ENCODE measurements at regions not wholly inside any gene's neighbourhood (a gene's known extent, or its start where the extent isn't known, plus 50 kb on each side); places are given as distances from the start of the nearest gene placed in this dataset.

- Mint-ChIP-seq H3K27me3 (ENCODE audit: low read depth) (no peaks in the 10 kb centered on the region), H3K4me3 (no peak overlapping the region), H3K27ac (peak overlapping the region in 1 of 3 experiments; percentile 49), H3K36me3 (ENCODE audit: low read depth) (no peaks in the 10 kb centered on the region), H3K4me1 (peaks cover 30% of the 10 kb centered on the region), H3K9me3 (no peaks in the 10 kb centered on the region)
- TF ChIP-seq CTCF (IDR thresholded peaks at IDR 0.05; ENCODE audit: unreplicated experiment in 3 of 3) = no peak
Measured at GRCh38 chr6:139581485-139581865, 207.0 kb upstream of the CITED2 start.

- Mint-ChIP-seq H3K9me3 (no peaks in the 10 kb centered on the region), H3K27ac (peak overlapping the region; percentile 49 to 78 (median 76)), H3K27me3 (ENCODE audit: low read depth) (no peaks in the 10 kb centered on the region), H3K36me3 (ENCODE audit: low read depth) (no peaks in the 10 kb centered on the region), H3K4me3 (no peak overlapping the region), H3K4me1 (peaks cover 30% of the 10 kb centered on the region)
- TF ChIP-seq CTCF (IDR thresholded peaks at IDR 0.05; ENCODE audit: unreplicated experiment in 3 of 3) = no peak
Measured at GRCh38 chr6:139580592-139581484, 206.4 kb upstream of the CITED2 start.

GRCh38 chr6:139577763-139578604 lies 203.5 kb upstream of the CITED2 start:
- H3K9me3 Mint-ChIP-seq = no peaks in the 10 kb centered on the region
- H3K27me3 Mint-ChIP-seq (ENCODE audit: low read depth) = no peaks in the 10 kb centered on the region
- no peak overlapping the region for H3K4me3 Mint-ChIP-seq
- H3K4me1 Mint-ChIP-seq = peaks cover 30% of the 10 kb centered on the region
- H3K36me3 Mint-ChIP-seq (ENCODE audit: low read depth) = no peaks in the 10 kb centered on the region
- peak overlapping the region; percentile 87 to 94 (median 93) for H3K27ac Mint-ChIP-seq
- no peak for TF ChIP-seq CTCF (IDR thresholded peaks at IDR 0.05; ENCODE audit: unreplicated experiment in 3 of 3)

- no peaks in the 10 kb centered on the region for H3K27me3 Mint-ChIP-seq (ENCODE audit: low read depth)
- TF ChIP-seq CTCF (IDR thresholded peaks at IDR 0.05; ENCODE audit: unreplicated experiment in 3 of 3) = no peak
- H3K36me3 Mint-ChIP-seq (ENCODE audit: low read depth) = no peaks in the 10 kb centered on the region
- H3K27ac Mint-ChIP-seq = peak overlapping the region; percentile 87 to 94 (median 93)
- H3K4me1 Mint-ChIP-seq = peaks cover 30% of the 10 kb centered on the region
- H3K9me3 Mint-ChIP-seq = no peaks in the 10 kb centered on the region
- no peak overlapping the region for H3K4me3 Mint-ChIP-seq
Measured at GRCh38 chr6:139577124-139577762, 202.8 kb upstream of the CITED2 start.

- peaks cover 15% of the 10 kb centered on the region for H3K4me1 Mint-ChIP-seq
- H3K27ac Mint-ChIP-seq = peak overlapping the region in 1 of 3 experiments; percentile 20
- H3K36me3 Mint-ChIP-seq (ENCODE audit: low read depth) = peaks cover under 1% of the 10 kb centered on the region
- H3K4me3 Mint-ChIP-seq = no peak overlapping the region
- TF ChIP-seq CTCF (IDR thresholded peaks at IDR 0.05; ENCODE audit: unreplicated experiment in 3 of 3) = no peak
- peaks cover 2% of the 10 kb centered on the region for H3K9me3 Mint-ChIP-seq
- no peaks in the 10 kb centered on the region for H3K27me3 Mint-ChIP-seq (ENCODE audit: low read depth)
Measured at GRCh38 chr6:139572001-139572400, 197.6 kb upstream of the CITED2 start.

All from nephron (organoid).